Coronary artery (tissue), 2 donors: ENCODE measurements at regions not wholly inside any gene's neighbourhood (a gene's known extent, or its start where the extent isn't known, plus 50 kb on each side); places are given as distances from the start of the nearest gene placed in this dataset.

Experiments used
- DNase-seq: peaks from one replicate; pipeline ENCODE4 v3.0.0-alpha.2; 2017; ENCODE audit warnings: low spot score
- H3K27ac ChIP-seq, 2 donors: fragments of 200-600 bp; sonication (generic); one replicate each; pipeline ENCODE4 v1.5.1; 2016 to 2019
- H3K4me3 ChIP-seq: fragments of 200-600 bp; sonication (generic); 2 replicates; pipeline ENCODE4 v1.5.1; 2016; ENCODE audit warnings: mild to moderate bottlenecking, moderate library complexity
- CTCF ChIP-seq: fragments of 200-600 bp; sonication (generic); IDR thresholded peaks from one replicate; pipeline ENCODE4 v1.5.1; 2019; ENCODE audit warnings: antibody characterized with exemption

DNA sequence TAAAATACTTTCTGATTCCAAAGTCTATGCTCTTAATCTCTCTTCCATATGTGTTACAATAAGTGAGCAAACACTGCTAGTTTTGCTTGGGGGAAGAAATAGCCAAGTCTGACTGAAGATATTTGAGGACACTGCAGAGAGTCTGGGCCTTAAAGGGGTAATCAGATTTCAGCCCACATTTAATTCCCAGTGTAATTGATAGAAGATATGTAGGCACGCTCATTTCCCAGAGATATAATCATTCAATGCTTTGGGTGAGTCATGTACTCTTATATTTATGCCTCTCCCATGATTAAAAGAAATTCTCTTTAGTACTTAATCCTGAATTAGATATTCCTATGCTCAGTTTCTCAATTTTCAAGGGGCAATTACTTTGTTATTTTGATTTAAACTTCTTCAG lies 178.1 kb upstream of the POM121L12 start:
- no peak for TF ChIP-seq CTCF
- Histone ChIP-seq H3K27ac (no peak overlapping the region), H3K4me3 (no peak overlapping the region)
- no peak for DNase-seq

DNA sequence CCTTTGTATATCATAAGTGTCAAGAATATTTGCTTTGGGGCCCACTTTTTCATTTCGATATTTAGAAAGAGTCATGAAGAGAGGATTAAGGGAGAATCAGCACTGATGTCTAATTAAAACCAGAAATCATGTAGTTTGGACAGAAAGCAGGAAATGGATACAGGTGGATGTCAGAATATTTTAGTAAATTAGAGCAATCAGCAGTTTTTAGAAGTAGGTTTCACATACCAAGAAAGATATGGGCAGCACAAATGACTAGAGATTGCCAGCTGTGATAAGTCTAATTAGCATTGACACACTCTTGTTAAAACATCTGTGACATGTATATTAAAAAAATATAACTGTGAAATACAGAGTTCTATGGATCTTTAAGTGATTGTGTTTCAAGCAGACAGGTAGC lies 180.8 kb upstream of the POM121L12 start:
- DNase-seq = no peak
- Histone ChIP-seq H3K4me3 (no peak overlapping the region), H3K27ac (no peak overlapping the region)
- no peak for TF ChIP-seq CTCF

- no peak for DNase-seq
- H3K4me3 ChIP-seq = no peak overlapping the region
- no peak for TF ChIP-seq CTCF
- no peak overlapping the region for H3K27ac ChIP-seq
Observed at GRCh38 chr7:52851547-52851946, 183.9 kb upstream of the POM121L12 start.

GRCh38 chr7:52843436-52843835 lies 192.0 kb upstream of the POM121L12 start:
- DNase-seq = no peak
- no peak overlapping the region for H3K27ac ChIP-seq
- H3K4me3 ChIP-seq = no peak overlapping the region
- TF ChIP-seq CTCF = no peak

DNA sequence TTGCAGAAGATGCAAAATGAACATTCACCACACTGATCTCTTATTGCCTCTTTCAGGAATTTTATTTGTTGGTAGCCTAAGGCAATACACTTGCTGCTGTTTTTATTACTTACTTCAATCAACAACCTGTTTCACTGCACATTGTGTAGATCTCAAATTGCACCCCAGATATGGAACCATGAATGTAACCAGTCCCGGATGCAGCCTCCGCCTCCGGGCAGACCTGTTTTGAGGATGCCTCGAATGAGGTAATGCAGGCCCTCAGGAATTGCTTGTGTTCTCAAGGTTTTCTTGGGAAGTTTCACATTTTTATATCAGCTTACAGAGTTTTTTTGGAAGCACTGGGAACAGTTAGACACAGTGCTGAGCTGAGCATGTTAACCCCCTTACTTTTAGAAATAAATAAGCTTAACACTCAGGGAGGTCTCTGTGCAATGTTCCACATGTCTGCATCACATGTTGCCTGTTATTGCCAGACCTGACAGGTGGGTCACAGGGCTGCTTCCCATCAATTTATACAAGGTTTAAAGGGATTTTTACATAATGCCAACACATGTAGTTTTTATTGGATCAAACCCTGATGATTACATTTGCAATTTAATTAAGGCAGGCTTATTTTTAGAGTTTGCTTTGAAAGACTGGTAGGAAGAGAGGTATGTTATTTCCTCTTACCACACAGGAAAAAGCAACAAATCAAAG lies 193.1 kb upstream of the POM121L12 start:
- Histone ChIP-seq H3K27ac (no peak overlapping the region), H3K4me3 (no peak overlapping the region)
- DNase-seq = no peak
- no peak for TF ChIP-seq CTCF

GRCh38 chr7:52838981-52839411 lies 196.4 kb upstream of the POM121L12 start:
- H3K27ac ChIP-seq = no peak overlapping the region
- H3K4me3 ChIP-seq = peak overlapping the region; percentile 17
- TF ChIP-seq CTCF = no peak
- DNase-seq = no peak

DNA sequence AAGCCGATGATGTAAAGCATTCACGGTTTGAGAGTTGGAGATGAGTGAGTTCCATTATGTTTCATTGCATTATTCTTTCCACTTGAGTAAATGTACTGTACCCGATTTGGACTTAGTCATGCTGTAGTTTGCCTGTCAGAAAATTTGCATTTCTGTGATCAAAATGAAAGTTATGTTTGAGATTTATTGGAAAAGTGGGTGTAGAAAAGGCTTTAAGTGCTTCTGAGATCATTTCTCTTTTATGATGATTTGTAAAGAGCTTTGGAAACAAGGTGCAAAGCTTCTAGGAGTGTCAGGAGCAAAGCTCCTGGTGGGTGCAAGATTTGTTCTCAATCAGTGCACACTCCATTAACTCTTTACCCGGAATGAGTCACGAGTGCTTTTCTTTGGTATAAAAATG lies 204.1 kb upstream of the POM121L12 start:
- TF ChIP-seq CTCF = no peak
- no peak overlapping the region for H3K27ac ChIP-seq
- no peak for DNase-seq
- H3K4me3 ChIP-seq = no peak overlapping the region
